Glutamatergic neuron (in vitro differentiated cells): ENCODE measurements at regions not wholly inside any gene's neighbourhood (a gene's known extent, or its start where the extent isn't known, plus 50 kb on each side); places are given as distances from the start of the nearest gene placed in this dataset.

ENCODE experiments used
- DNase-seq: peaks from one replicate; pipeline ENCODE4 v3.0.0; 2022
- H3K27ac Mint-ChIP-seq: one replicate; pipeline ENCODE4 v1.8.0; 2020; ENCODE audit warnings: mild to moderate bottlenecking, mixed read lengths, inconsistent platforms; ENCODE audit not compliant: unreplicated experiment
- H3K27me3 Mint-ChIP-seq: one replicate; pipeline ENCODE4 v1.8.0; 2020; ENCODE audit warnings: mild to moderate bottlenecking, moderate library complexity, mixed read lengths, inconsistent platforms; ENCODE audit not compliant: unreplicated experiment
- H3K36me3 Mint-ChIP-seq: one replicate; pipeline ENCODE4 v1.8.0; 2020; ENCODE audit warnings: mild to moderate bottlenecking, mixed read lengths, inconsistent platforms; ENCODE audit not compliant: unreplicated experiment
- H3K4me1 Mint-ChIP-seq: one replicate; pipeline ENCODE4 v1.8.0; 2020; ENCODE audit warnings: mild to moderate bottlenecking, low read depth, mixed read lengths, inconsistent platforms; ENCODE audit not compliant: unreplicated experiment
- H3K4me3 Mint-ChIP-seq: one replicate; pipeline ENCODE4 v1.8.0; 2020; ENCODE audit warnings: mild to moderate bottlenecking, mixed read lengths, inconsistent platforms; ENCODE audit not compliant: unreplicated experiment
- H3K9me3 Mint-ChIP-seq: one replicate; pipeline ENCODE4 v1.8.0; 2020; ENCODE audit warnings: mild to moderate bottlenecking, moderate library complexity, mixed read lengths, inconsistent platforms; ENCODE audit not compliant: unreplicated experiment
- CTCF ChIP-seq: fragments of 200-600 bp; sonication (generic); IDR thresholded peaks from one replicate; pipeline ENCODE4 v1.5.0; 2021; ENCODE audit not compliant: partially characterized antibody, unreplicated experiment

- no peak overlapping the region for H3K4me3 Mint-ChIP-seq
- TF ChIP-seq CTCF = no peak
- H3K9me3 Mint-ChIP-seq = peaks cover 6% of the 10 kb centered on the region
Observed at GRCh38 chr11:81224396-81224795, 1509.3 kb downstream of the FAM181B start.

GRCh38 chr11:81222491-81222890 lies 1511.2 kb downstream of the FAM181B start:
- H3K9me3 Mint-ChIP-seq = peaks cover 6% of the 10 kb centered on the region
- H3K4me3 Mint-ChIP-seq = no peak overlapping the region
- DNase-seq = peak; percentile 65
- peak overlapping the region; percentile 67 for H3K27ac Mint-ChIP-seq
- H3K36me3 Mint-ChIP-seq = no peaks in the 10 kb centered on the region
- no peak for TF ChIP-seq CTCF
- H3K4me1 Mint-ChIP-seq = peaks cover 4% of the 10 kb centered on the region
- peaks cover 2% of the 10 kb centered on the region for H3K27me3 Mint-ChIP-seq

More at GRCh38 chr11:81224396-81224795, 1509.3 kb downstream of the FAM181B start:
- Mint-ChIP-seq H3K4me1 (peaks cover 4% of the 10 kb centered on the region), H3K27me3 (peaks cover 2% of the 10 kb centered on the region), H3K36me3 (no peaks in the 10 kb centered on the region), H3K27ac (no peak overlapping the region)
- no peak for DNase-seq

- no peak for TF ChIP-seq CTCF
- no peak for DNase-seq
- H3K4me1 Mint-ChIP-seq = peaks cover 4% of the 10 kb centered on the region
- H3K27me3 Mint-ChIP-seq = peaks cover 2% of the 10 kb centered on the region
- H3K27ac Mint-ChIP-seq = no peak overlapping the region
- peaks cover 6% of the 10 kb centered on the region for H3K9me3 Mint-ChIP-seq
- H3K36me3 Mint-ChIP-seq = no peaks in the 10 kb centered on the region
- H3K4me3 Mint-ChIP-seq = no peak overlapping the region
Observed at GRCh38 chr11:81220146-81220895, 1513.3 kb downstream of the FAM181B start.

GRCh38 chr11:81219661-81220060 lies 1514.0 kb downstream of the FAM181B start:
- no peak for TF ChIP-seq CTCF
- H3K4me3 Mint-ChIP-seq = no peak overlapping the region
- H3K27ac Mint-ChIP-seq = no peak overlapping the region
- no peak for DNase-seq
- no peaks in the 10 kb centered on the region for H3K36me3 Mint-ChIP-seq
- peaks cover 4% of the 10 kb centered on the region for H3K4me1 Mint-ChIP-seq
- H3K27me3 Mint-ChIP-seq = peaks cover 2% of the 10 kb centered on the region
- H3K9me3 Mint-ChIP-seq = peaks cover 9% of the 10 kb centered on the region

- no peak overlapping the region for H3K27ac Mint-ChIP-seq
- H3K9me3 Mint-ChIP-seq = peaks cover 10% of the 10 kb centered on the region
- no peak for DNase-seq
- TF ChIP-seq CTCF = no peak
- H3K4me1 Mint-ChIP-seq = peaks cover 4% of the 10 kb centered on the region
- H3K36me3 Mint-ChIP-seq = no peaks in the 10 kb centered on the region
- no peak overlapping the region for H3K4me3 Mint-ChIP-seq
- H3K27me3 Mint-ChIP-seq = peaks cover 2% of the 10 kb centered on the region
Observed at GRCh38 chr11:81218440-81218839, 1515.2 kb downstream of the FAM181B start.
